Loucy (cell line): ENCODE measurements at regions not wholly inside any gene's neighbourhood (a gene's known extent, or its start where the extent isn't known, plus 50 kb on each side); places are given as distances from the start of the nearest gene placed in this dataset.

ENCODE experiments used
- EZH2phosphoT487 ChIP-seq: fragments of 200-600 bp; IDR thresholded peaks from 2 replicates; pipeline ENCODE4 v1.6.1; 2018; ENCODE audit warnings: antibody characterized with exemption, mild to moderate bottlenecking, moderate library complexity, borderline replicate concordance
- TF ChIP-seq, protein P1 (sequence below): fragments of 200-600 bp; sonication (generic); conservative IDR thresholded peaks from 2 replicates; pipeline ENCODE4 v1.5.1; 2014; ENCODE audit warnings: mild to moderate bottlenecking, antibody characterized with exemption, low read length

DNA sequence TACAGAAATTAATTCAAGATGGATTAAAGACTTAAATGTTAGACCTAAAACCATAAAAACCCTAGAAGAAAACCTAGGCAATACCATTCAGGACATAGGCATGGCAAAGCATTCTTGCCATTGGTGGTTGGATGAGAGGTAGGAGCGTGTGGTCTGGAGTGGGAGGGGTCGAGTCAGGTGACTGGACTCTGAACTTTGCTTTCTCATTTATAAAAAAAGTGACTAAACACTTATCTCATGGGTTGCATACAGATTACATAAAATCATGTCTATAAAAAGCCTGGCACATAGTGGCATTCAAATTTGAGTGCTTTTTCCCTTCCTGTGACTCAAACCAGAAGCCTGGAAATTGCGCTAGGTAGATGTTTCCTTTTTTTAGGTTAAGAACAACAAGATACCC lies 159.7 kb upstream of the SHISA6 start:
- TF ChIP-seq EZH2phosphoT487, result no peak
- TF ChIP-seq, protein P1, sequence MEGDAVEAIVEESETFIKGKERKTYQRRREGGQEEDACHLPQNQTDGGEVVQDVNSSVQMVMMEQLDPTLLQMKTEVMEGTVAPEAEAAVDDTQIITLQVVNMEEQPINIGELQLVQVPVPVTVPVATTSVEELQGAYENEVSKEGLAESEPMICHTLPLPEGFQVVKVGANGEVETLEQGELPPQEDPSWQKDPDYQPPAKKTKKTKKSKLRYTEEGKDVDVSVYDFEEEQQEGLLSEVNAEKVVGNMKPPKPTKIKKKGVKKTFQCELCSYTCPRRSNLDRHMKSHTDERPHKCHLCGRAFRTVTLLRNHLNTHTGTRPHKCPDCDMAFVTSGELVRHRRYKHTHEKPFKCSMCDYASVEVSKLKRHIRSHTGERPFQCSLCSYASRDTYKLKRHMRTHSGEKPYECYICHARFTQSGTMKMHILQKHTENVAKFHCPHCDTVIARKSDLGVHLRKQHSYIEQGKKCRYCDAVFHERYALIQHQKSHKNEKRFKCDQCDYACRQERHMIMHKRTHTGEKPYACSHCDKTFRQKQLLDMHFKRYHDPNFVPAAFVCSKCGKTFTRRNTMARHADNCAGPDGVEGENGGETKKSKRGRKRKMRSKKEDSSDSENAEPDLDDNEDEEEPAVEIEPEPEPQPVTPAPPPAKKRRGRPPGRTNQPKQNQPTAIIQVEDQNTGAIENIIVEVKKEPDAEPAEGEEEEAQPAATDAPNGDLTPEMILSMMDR, result no peak
